H9 (cell line): ENCODE measurements at regions not wholly inside any gene's neighbourhood (a gene's known extent, or its start where the extent isn't known, plus 50 kb on each side); places are given as distances from the start of the nearest gene placed in this dataset.

Experiments
- DNase-seq: peaks from one replicate; pipeline ENCODE4 v3.0.0-alpha.2; 2017
- H2AFZ ChIP-seq: one replicate; pipeline ENCODE4 v1.6.1; 2013; ENCODE audit warnings: mild to moderate bottlenecking, low read length, control low read depth, moderate library complexity
- H2AK5ac ChIP-seq: 2 replicates; pipeline ENCODE4 v1.6.1; 2013; ENCODE audit warnings: low read length, control low read depth, mixed read lengths; ENCODE audit not compliant: insufficient read length
- H2BK120ac ChIP-seq: one replicate; pipeline ENCODE4 v1.6.1; 2013; ENCODE audit warnings: low read depth, mild to moderate bottlenecking, low read length, control low read depth, inconsistent platforms; ENCODE audit not compliant: poor library complexity, severe bottlenecking
- H2BK12ac ChIP-seq: 2 replicates; pipeline ENCODE4 v1.6.1; 2013; ENCODE audit warnings: low read length, control low read depth, mixed read lengths, low read depth; ENCODE audit not compliant: insufficient read length
- H2BK15ac ChIP-seq: 2 replicates; pipeline ENCODE4 v1.6.1; 2013; ENCODE audit warnings: low read depth, low read length, control low read depth
- H2BK20ac ChIP-seq: one replicate; pipeline ENCODE4 v1.6.1; 2013; ENCODE audit warnings: low read depth, mild to moderate bottlenecking, low read length, control low read depth, inconsistent platforms; ENCODE audit not compliant: poor library complexity, severe bottlenecking
- H2BK5ac ChIP-seq: 2 replicates; pipeline ENCODE4 v1.6.1; 2013; ENCODE audit warnings: low read length, control low read depth, mixed read lengths; ENCODE audit not compliant: insufficient read length
- H3K14ac ChIP-seq: 2 replicates; pipeline ENCODE4 v1.6.1; 2013; ENCODE audit warnings: low read length, control low read depth; ENCODE audit not compliant: insufficient read depth
- H3K18ac ChIP-seq: 2 replicates; pipeline ENCODE4 v1.6.1; 2013; ENCODE audit warnings: low read depth, mild to moderate bottlenecking, mixed read lengths, low read length, control low read depth; ENCODE audit not compliant: insufficient read length
- H3K23ac ChIP-seq: 2 replicates; pipeline ENCODE4 v1.6.1; 2013; ENCODE audit warnings: low read length, control low read depth, mixed read lengths, low read depth; ENCODE audit not compliant: insufficient read length
- H3K23me2 ChIP-seq: 2 replicates; pipeline ENCODE4 v1.6.1; 2013; ENCODE audit warnings: low read depth, mild to moderate bottlenecking, mixed read lengths, low read length, control low read depth; ENCODE audit not compliant: insufficient read length, poor library complexity, severe bottlenecking
- H3K27ac ChIP-seq: 2 replicates; pipeline ENCODE4 v1.5.1; 2013; ENCODE audit warnings: low read length, control low read depth, mixed read lengths, low read depth; ENCODE audit not compliant: insufficient read length
- H3K27me3 ChIP-seq: 2 replicates; pipeline ENCODE4 v1.6.1; 2013; ENCODE audit warnings: low read length, control low read depth, inconsistent platforms; ENCODE audit not compliant: insufficient read depth
- H3K4ac ChIP-seq: 2 replicates; pipeline ENCODE4 v1.6.1; 2013; ENCODE audit warnings: low read depth, mild to moderate bottlenecking, control low read depth, inconsistent platforms, low read length, moderate library complexity
- H3K4me1 ChIP-seq: 2 replicates; pipeline ENCODE4 v1.6.1; 2013; ENCODE audit warnings: low read length, control low read depth, inconsistent platforms; ENCODE audit not compliant: insufficient read depth
- H3K4me2 ChIP-seq: 2 replicates; pipeline ENCODE4 v1.6.1; 2013; ENCODE audit warnings: low read length, control low read depth, mixed read lengths; ENCODE audit not compliant: insufficient read length, insufficient read depth
- H3K56ac ChIP-seq: 2 replicates; pipeline ENCODE4 v1.6.1; 2013; ENCODE audit warnings: low read depth, mild to moderate bottlenecking, mixed read lengths, low read length, control low read depth; ENCODE audit not compliant: insufficient read length
- H3K79me1 ChIP-seq: 2 replicates; pipeline ENCODE4 v1.6.1; 2013; ENCODE audit warnings: low read depth, mild to moderate bottlenecking, moderate library complexity, low read length, control low read depth, inconsistent platforms; ENCODE audit not compliant: insufficient read depth, poor library complexity, severe bottlenecking
- H3K79me2 ChIP-seq: 2 replicates; pipeline ENCODE4 v1.6.1; 2013; ENCODE audit warnings: low read length, control low read depth, inconsistent platforms; ENCODE audit not compliant: insufficient read depth
- H3K9ac ChIP-seq: 2 replicates; pipeline ENCODE4 v1.6.1; 2013; ENCODE audit warnings: low read length, control low read depth, mixed read lengths; ENCODE audit not compliant: insufficient read length; ENCODE audit errors: extremely low read depth
- H3K9me3 ChIP-seq: one replicate; pipeline ENCODE4 v1.6.1; 2013; ENCODE audit warnings: low read depth, low read length, inconsistent platforms; ENCODE audit not compliant: control insufficient read depth
- H3T11ph ChIP-seq: one replicate; pipeline ENCODE4 v1.6.1; 2013; ENCODE audit warnings: mild to moderate bottlenecking, low read length, control low read depth, inconsistent platforms
- H4K20me1 ChIP-seq: one replicate; pipeline ENCODE4 v1.6.1; 2013; ENCODE audit not compliant: control insufficient read depth, insufficient read length, insufficient read depth
- H4K5ac ChIP-seq: 2 replicates; pipeline ENCODE4 v1.6.1; 2013; ENCODE audit warnings: low read depth, mild to moderate bottlenecking, mixed read lengths, low read length, control low read depth; ENCODE audit not compliant: insufficient read length
- H4K8ac ChIP-seq: replicated peaks from 2 replicates; pipeline ENCODE4 v1.6.1; 2013; ENCODE audit warnings: low read length, control low read depth, mixed read lengths, low read depth; ENCODE audit not compliant: insufficient read length
- H4K91ac ChIP-seq: 2 replicates; pipeline ENCODE4 v1.6.1; 2013; ENCODE audit warnings: low read depth, mild to moderate bottlenecking, moderate library complexity, mixed read lengths, low read length, control low read depth; ENCODE audit not compliant: insufficient read length
- H3K27ac Mint-ChIP-seq, 3 experiments: 2 replicates in 2 of 3; 3 replicates in 1 of 3; pipeline ENCODE4 v1.8.0; 2020 to 2021; ENCODE audit warnings: mixed read lengths in 3 of 3, mild to moderate bottlenecking in 1 of 3, moderate library complexity in 1 of 3
- H3K27me3 Mint-ChIP-seq: 2 replicates; pipeline ENCODE4 v1.8.0; 2021; ENCODE audit warnings: low read depth, mild to moderate bottlenecking, moderate library complexity, mixed read lengths
- H3K36me3 Mint-ChIP-seq, 3 experiments: 2 replicates in 2 of 3; 3 replicates in 1 of 3; pipeline ENCODE4 v1.8.0; 2020 to 2021; ENCODE audit warnings: low read depth in 3 of 3, mixed read lengths in 3 of 3; ENCODE audit not compliant: insufficient read depth in 1 of 3
- H3K4me1 Mint-ChIP-seq, 2 experiments: 2 replicates each; pipeline ENCODE4 v1.8.0; 2020; ENCODE audit warnings: mixed read lengths in 2 of 2
- H3K4me3 Mint-ChIP-seq, 2 experiments: 2 replicates in 1 of 2; 3 replicates in 1 of 2; pipeline ENCODE4 v1.8.0; 2020 to 2021; ENCODE audit warnings: mild to moderate bottlenecking in 2 of 2, mixed read lengths in 2 of 2, moderate library complexity in 1 of 2
- H3K9me3 Mint-ChIP-seq, 2 experiments: 2 replicates in 1 of 2; 3 replicates in 1 of 2; pipeline ENCODE4 v1.8.0; 2020; ENCODE audit warnings: mild to moderate bottlenecking in 2 of 2, mixed read lengths in 2 of 2, moderate library complexity in 1 of 2
- WGBS: extraction: QIAGEN DNeasy Blood & Tissue Kit; methylation state at CpG from one replicate; pipeline ENCODE4 v1.1.7; 2013; ENCODE audit warnings: missing lambda C conversion rate, low lambda C conversion rate, mixed read lengths; ENCODE audit not compliant: insufficient read length; ENCODE audit errors: extremely low coverage; 5-methylcytosine and 5-hydroxymethylcytosine counted together
- TF ChIP-seq, protein P1 (sequence below): fragments of 200-600 bp; sonication (generic); conservative IDR thresholded peaks from 3 replicates; pipeline ENCODE4 v1.8.0; 2021; ENCODE audit warnings: antibody characterized with exemption, mild to moderate bottlenecking

DNA sequence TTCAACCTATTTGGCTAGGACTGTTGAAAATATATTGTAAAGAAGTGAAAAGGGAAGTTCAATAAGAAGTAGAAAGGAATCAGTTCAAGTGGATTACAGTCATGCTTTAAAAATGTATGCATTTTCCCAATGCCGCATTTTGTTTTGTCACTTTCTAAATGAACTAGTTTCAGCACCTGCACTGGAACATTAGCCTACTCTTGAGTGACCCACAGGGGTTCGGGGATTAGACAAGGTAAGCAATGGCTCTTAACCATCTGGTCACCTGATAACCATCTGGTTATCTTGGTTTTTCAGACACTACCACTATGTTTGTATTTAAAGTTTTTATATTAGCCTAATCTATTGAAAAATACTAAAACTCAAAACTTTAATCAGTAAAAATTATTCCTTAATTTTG lies 97.6 kb downstream of the CD164 start:
- Histone ChIP-seq H3K23me2 (no peaks in the 10 kb centered on the region), H3K23ac (no peak overlapping the region), H2BK5ac (no peak overlapping the region), H3K14ac (no peak overlapping the region), H3K9ac (no peak overlapping the region), H4K91ac (no peak overlapping the region), H2BK15ac (no peak overlapping the region), H2BK12ac (no peak overlapping the region), H3T11ph (no peak overlapping the region), H2AFZ (no peak overlapping the region), H3K79me2 (no peaks in the 10 kb centered on the region), H2AK5ac (no peak overlapping the region), H3K79me1 (no peaks in the 10 kb centered on the region), H2BK20ac (no peak overlapping the region), H3K27ac (no peak overlapping the region), H4K20me1 (no peaks in the 10 kb centered on the region), H3K56ac (no peak overlapping the region), H3K9me3 (no peaks in the 10 kb centered on the region), H4K8ac (no peak overlapping the region), H3K4me1 (no peaks in the 10 kb centered on the region), H4K5ac (no peak overlapping the region), H2BK120ac (no peak overlapping the region), H3K4ac (no peak overlapping the region), H3K18ac (no peak overlapping the region), H3K4me2 (no peak overlapping the region), H3K27me3 (no peaks in the 10 kb centered on the region)
- no peaks in the 10 kb centered on the region for H3K9me3 Mint-ChIP-seq
- TF ChIP-seq, protein P1, sequence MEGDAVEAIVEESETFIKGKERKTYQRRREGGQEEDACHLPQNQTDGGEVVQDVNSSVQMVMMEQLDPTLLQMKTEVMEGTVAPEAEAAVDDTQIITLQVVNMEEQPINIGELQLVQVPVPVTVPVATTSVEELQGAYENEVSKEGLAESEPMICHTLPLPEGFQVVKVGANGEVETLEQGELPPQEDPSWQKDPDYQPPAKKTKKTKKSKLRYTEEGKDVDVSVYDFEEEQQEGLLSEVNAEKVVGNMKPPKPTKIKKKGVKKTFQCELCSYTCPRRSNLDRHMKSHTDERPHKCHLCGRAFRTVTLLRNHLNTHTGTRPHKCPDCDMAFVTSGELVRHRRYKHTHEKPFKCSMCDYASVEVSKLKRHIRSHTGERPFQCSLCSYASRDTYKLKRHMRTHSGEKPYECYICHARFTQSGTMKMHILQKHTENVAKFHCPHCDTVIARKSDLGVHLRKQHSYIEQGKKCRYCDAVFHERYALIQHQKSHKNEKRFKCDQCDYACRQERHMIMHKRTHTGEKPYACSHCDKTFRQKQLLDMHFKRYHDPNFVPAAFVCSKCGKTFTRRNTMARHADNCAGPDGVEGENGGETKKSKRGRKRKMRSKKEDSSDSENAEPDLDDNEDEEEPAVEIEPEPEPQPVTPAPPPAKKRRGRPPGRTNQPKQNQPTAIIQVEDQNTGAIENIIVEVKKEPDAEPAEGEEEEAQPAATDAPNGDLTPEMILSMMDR: no peak
- no peak for DNase-seq
- peaks cover 0 to 4% of the 10 kb centered on the region in 2 experiments; a peak in 2 of 4 replicates for H3K4me1 Mint-ChIP-seq
- H3K27me3 Mint-ChIP-seq: no peaks in the 10 kb centered on the region; the same call in 1 of the 2 replicates
- no CpG with 5 or more reads among the region's 2 CpGs for WGBS
- no peak overlapping the region for H3K4me3 Mint-ChIP-seq
- H3K36me3 Mint-ChIP-seq: no peaks in the 10 kb centered on the region
- no peak overlapping the region for H3K27ac Mint-ChIP-seq
